ENCODE measurements at regions not wholly inside any gene's neighbourhood (a gene's known extent, or its start where the extent isn't known, plus 50 kb on each side); places are given as distances from the start of the nearest gene placed in this dataset.
"Not testable (repeated sequence)": the region's sequence is repeated elsewhere in the genome, so short reads cannot be mapped to it uniquely, and the experiment has no call there.

DNA sequence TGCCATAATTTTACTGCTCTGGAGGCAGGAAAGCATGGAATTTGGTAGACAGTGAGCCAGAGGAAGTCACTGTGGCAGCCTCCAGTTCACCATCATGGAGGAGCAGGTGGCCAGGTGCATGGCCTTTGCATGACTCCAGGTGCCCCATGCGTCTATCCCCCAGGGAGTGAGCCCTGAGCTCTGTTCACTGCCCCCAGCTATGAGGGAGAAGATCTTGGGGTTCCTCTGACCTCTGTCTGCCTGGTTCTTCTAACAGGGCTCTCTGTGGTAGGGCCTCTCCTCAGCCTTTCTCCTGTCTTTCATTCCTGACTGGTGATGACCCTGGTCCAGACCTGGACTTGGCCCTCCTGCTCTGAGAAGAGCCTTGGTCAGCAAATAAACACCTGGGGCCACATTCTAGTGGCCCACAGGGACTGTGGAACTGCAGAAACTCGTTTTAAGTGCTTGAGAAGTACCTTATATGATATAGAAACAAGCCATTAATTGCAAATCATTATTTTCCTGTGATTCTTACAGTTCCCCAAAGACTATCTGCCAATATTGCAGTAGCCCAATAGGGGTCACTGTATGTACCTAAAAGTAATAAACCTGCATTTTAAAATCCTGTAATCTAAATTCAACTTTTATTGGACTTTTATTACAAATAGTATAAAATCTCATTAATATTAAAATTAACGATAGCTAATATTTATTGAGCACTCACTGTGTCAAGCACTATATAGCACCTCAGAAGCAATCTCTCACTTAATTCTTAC, 120.0 kb upstream of the SYT13 start:
- 83% methylated on average over 2 of the region's 3 CpGs for WGBS
- DNase-seq, result peak; percentile 28
- no peaks in the 10 kb centered on the region for H3K9me3 ChIP-seq (ENCODE audit: control insufficient read depth, low read length)
- H3K27me3 ChIP-seq (ENCODE audit: control insufficient read depth in 1 of 2, insufficient read depth in 1 of 2, low read length in 2 of 2), result peaks cover 0 to 50% of the 10 kb centered on the region in 2 experiments
- H2AFZ ChIP-seq (ENCODE audit: low read depth, low read length), result no peak overlapping the region
- peak overlapping the region; percentile 30 for H4K8ac ChIP-seq (ENCODE audit: low read length)
- H3K79me1 ChIP-seq (replicated peaks; ENCODE audit: low read length, poor library complexity, severe bottlenecking), result no peaks in the 10 kb centered on the region
- no peak overlapping the region for H2BK15ac ChIP-seq (ENCODE audit: low read depth, poor library complexity, severe bottlenecking)
- H2BK120ac ChIP-seq (ENCODE audit: low read depth, low read length), result no peak overlapping the region
- no peak overlapping the region for H3K18ac ChIP-seq (ENCODE audit: low read depth in 1 of 2, low read length in 2 of 2)
- H3K14ac ChIP-seq (ENCODE audit: low read length in 2 of 2), result no peak overlapping the region
- no peak overlapping the region for H2BK5ac ChIP-seq (ENCODE audit: low read depth, low read length, poor library complexity, severe bottlenecking)
- no peak overlapping the region for H3K4ac ChIP-seq (ENCODE audit: low read depth in 1 of 2, low read length in 2 of 2)
- no peak overlapping the region for H2AK5ac ChIP-seq (ENCODE audit: low read length, severe bottlenecking)
- peaks cover 25% of the 10 kb centered on the region for H3K4me1 ChIP-seq (ENCODE audit: control insufficient read depth, insufficient read depth, low read depth, low read length)
- no peak overlapping the region for H4K91ac ChIP-seq (ENCODE audit: low read length)
- no peak overlapping the region for H3K9ac ChIP-seq (ENCODE audit: low read length)
- no peak overlapping the region for H2BK12ac ChIP-seq (ENCODE audit: low read length in 2 of 2)
- no peaks in the 10 kb centered on the region for H3K36me3 ChIP-seq (ENCODE audit: control insufficient read depth in 1 of 2, insufficient read depth in 2 of 2, low read depth in 1 of 2, low read length in 2 of 2)
- no peak overlapping the region for H3K4me3 ChIP-seq (ENCODE audit: insufficient read depth in 1 of 2, low read depth in 1 of 2, low read length in 2 of 2)
- H3K27ac ChIP-seq (ENCODE audit: low read length, poor library complexity, severe bottlenecking), result no peak overlapping the region
- H3K23ac ChIP-seq (ENCODE audit: low read length in 2 of 2), result no peak overlapping the region
- H3K4me2 ChIP-seq (ENCODE audit: low read length, poor library complexity, severe bottlenecking), result no peak overlapping the region

GRCh38 chr11:45403521-45403920, 117.4 kb upstream of the SYT13 start:
- peak; percentile 38 for DNase-seq
- H3K9me3 ChIP-seq (ENCODE audit: control insufficient read depth, low read length); H2AFZ ChIP-seq (ENCODE audit: low read depth, low read length); H3K9ac ChIP-seq (ENCODE audit: low read length); H3K36me3 ChIP-seq (ENCODE audit: control insufficient read depth in 1 of 2, insufficient read depth in 2 of 2, low read depth in 1 of 2, low read length in 2 of 2); H3K4ac ChIP-seq (ENCODE audit: low read depth in 1 of 2, low read length in 2 of 2); H2AK5ac ChIP-seq (ENCODE audit: low read length, severe bottlenecking); H2BK120ac ChIP-seq (ENCODE audit: low read depth, low read length); H2BK12ac ChIP-seq (ENCODE audit: low read length in 2 of 2); H3K27ac ChIP-seq (ENCODE audit: low read length, poor library complexity, severe bottlenecking); H4K91ac ChIP-seq (ENCODE audit: low read length); H3K23ac ChIP-seq (ENCODE audit: low read length in 2 of 2); H2BK5ac ChIP-seq (ENCODE audit: low read depth, low read length, poor library complexity, severe bottlenecking); H3K79me1 ChIP-seq (replicated peaks; ENCODE audit: low read length, poor library complexity, severe bottlenecking); H3K4me2 ChIP-seq (ENCODE audit: low read length, poor library complexity, severe bottlenecking); H3K14ac ChIP-seq (ENCODE audit: low read length in 2 of 2); H3K18ac ChIP-seq (ENCODE audit: low read depth in 1 of 2, low read length in 2 of 2); H3K4me3 ChIP-seq (ENCODE audit: insufficient read depth in 1 of 2, low read depth in 1 of 2, low read length in 2 of 2); H4K8ac ChIP-seq (ENCODE audit: low read length); H2BK15ac ChIP-seq (ENCODE audit: low read depth, poor library complexity, severe bottlenecking): not testable (repeated sequence)
- Histone ChIP-seq H3K27me3 (ENCODE audit: control insufficient read depth in 1 of 2, insufficient read depth in 1 of 2, low read length in 2 of 2) (peaks cover 0 to 37% of the 10 kb centered on the region in 2 experiments), H3K4me1 (ENCODE audit: control insufficient read depth, insufficient read depth, low read depth, low read length) (peaks cover 18% of the 10 kb centered on the region)
- 9% methylated on average over 1 of the region's 1 CpG for WGBS

GRCh38 chr11:45402049-45402630, 116.0 kb upstream of the SYT13 start:
- no CpG with 5 or more reads among the region's 1 CpG for WGBS

GRCh38 chr11:45400591-45400990, 114.5 kb upstream of the SYT13 start:
- Histone ChIP-seq H3K4me3 (ENCODE audit: insufficient read depth in 1 of 2, low read depth in 1 of 2, low read length in 2 of 2) (peak overlapping the region in 1 of 2 experiments; percentile 5), H2AFZ (ENCODE audit: low read depth, low read length) (no peak overlapping the region), H3K4ac (ENCODE audit: low read depth in 1 of 2, low read length in 2 of 2) (no peak overlapping the region), H4K91ac (ENCODE audit: low read length) (no peak overlapping the region), H3K18ac (ENCODE audit: low read depth in 1 of 2, low read length in 2 of 2) (peak overlapping the region; percentile 37 to 87), H3K27me3 (ENCODE audit: control insufficient read depth in 1 of 2, insufficient read depth in 1 of 2, low read length in 2 of 2) (peaks cover 0 to 42% of the 10 kb centered on the region in 2 experiments), H2AK5ac (ENCODE audit: low read length, severe bottlenecking) (no peak overlapping the region), H3K9me3 (ENCODE audit: control insufficient read depth, low read length) (no peaks in the 10 kb centered on the region), H2BK120ac (ENCODE audit: low read depth, low read length) (no peak overlapping the region), H2BK12ac (ENCODE audit: low read length in 2 of 2) (peak overlapping the region; percentile 11 to 95), H3K4me1 (ENCODE audit: control insufficient read depth, insufficient read depth, low read depth, low read length) (peaks cover 15% of the 10 kb centered on the region), H3K14ac (ENCODE audit: low read length in 2 of 2) (no peak overlapping the region), H2BK15ac (ENCODE audit: low read depth, poor library complexity, severe bottlenecking) (no peak overlapping the region), H3K9ac (ENCODE audit: low read length) (peak overlapping the region; percentile 48), H3K36me3 (ENCODE audit: control insufficient read depth in 1 of 2, insufficient read depth in 2 of 2, low read depth in 1 of 2, low read length in 2 of 2) (no peaks in the 10 kb centered on the region), H3K27ac (ENCODE audit: low read length, poor library complexity, severe bottlenecking) (peak overlapping the region; percentile 86), H3K4me2 (ENCODE audit: low read length, poor library complexity, severe bottlenecking) (peak overlapping the region; percentile 67), H2BK5ac (ENCODE audit: low read depth, low read length, poor library complexity, severe bottlenecking) (no peak overlapping the region), H3K79me1 (replicated peaks; ENCODE audit: low read length, poor library complexity, severe bottlenecking) (no peaks in the 10 kb centered on the region), H3K23ac (ENCODE audit: low read length in 2 of 2) (no peak overlapping the region), H4K8ac (ENCODE audit: low read length) (peak overlapping the region; percentile 7)
- DNase-seq, result peak; percentile 87
- 20% methylated on average over 8 of the region's 8 CpGs for WGBS

More at GRCh38 chr11:45402049-45402630, 116.0 kb upstream of the SYT13 start:
- Histone ChIP-seq H3K9ac (ENCODE audit: low read length) (no peak overlapping the region), H3K4ac (ENCODE audit: low read depth in 1 of 2, low read length in 2 of 2) (no peak overlapping the region), H4K91ac (ENCODE audit: low read length) (no peak overlapping the region), H3K4me3 (ENCODE audit: insufficient read depth in 1 of 2, low read depth in 1 of 2, low read length in 2 of 2) (no peak overlapping the region), H3K27ac (ENCODE audit: low read length, poor library complexity, severe bottlenecking) (no peak overlapping the region), H3K79me1 (replicated peaks; ENCODE audit: low read length, poor library complexity, severe bottlenecking) (no peaks in the 10 kb centered on the region), H3K23ac (ENCODE audit: low read length in 2 of 2) (no peak overlapping the region), H2BK5ac (ENCODE audit: low read depth, low read length, poor library complexity, severe bottlenecking) (no peak overlapping the region), H3K14ac (ENCODE audit: low read length in 2 of 2) (no peak overlapping the region), H3K27me3 (ENCODE audit: control insufficient read depth in 1 of 2, insufficient read depth in 1 of 2, low read length in 2 of 2) (peaks cover 0 to 36% of the 10 kb centered on the region in 2 experiments), H2BK15ac (ENCODE audit: low read depth, poor library complexity, severe bottlenecking) (no peak overlapping the region), H3K4me1 (ENCODE audit: control insufficient read depth, insufficient read depth, low read depth, low read length) (peaks cover 15% of the 10 kb centered on the region), H3K4me2 (ENCODE audit: low read length, poor library complexity, severe bottlenecking) (no peak overlapping the region), H3K36me3 (ENCODE audit: control insufficient read depth in 1 of 2, insufficient read depth in 2 of 2, low read depth in 1 of 2, low read length in 2 of 2) (no peaks in the 10 kb centered on the region), H4K8ac (ENCODE audit: low read length) (no peak overlapping the region), H3K9me3 (ENCODE audit: control insufficient read depth, low read length) (no peaks in the 10 kb centered on the region), H3K18ac (ENCODE audit: low read depth in 1 of 2, low read length in 2 of 2) (no peak overlapping the region), H2BK12ac (ENCODE audit: low read length in 2 of 2) (peak overlapping the region in 1 of 2 experiments; percentile 82), H2AFZ (ENCODE audit: low read depth, low read length) (no peak overlapping the region), H2BK120ac (ENCODE audit: low read depth, low read length) (no peak overlapping the region), H2AK5ac (ENCODE audit: low read length, severe bottlenecking) (no peak overlapping the region)
- DNase-seq, result no peak
